HepG2 (cell line): ENCODE measurements at regions not wholly inside any gene's neighbourhood (a gene's known extent, or its start where the extent isn't known, plus 50 kb on each side); places are given as distances from the start of the nearest gene placed in this dataset.

Experiments
- ATAC-seq: fragments of 200-7000 bp; cut with Tn5 transposase; 3 replicates; pipeline ENCODE4 v1.9.1; 2020; ENCODE audit warnings: mild to moderate bottlenecking, moderate library complexity
- BruUV-seq: library from RNA; stranded (reverse); fragments of 400-500 nt; replicated peaks from 2 replicates; lab custom pipeline; 2021; lab: Mats Ljungman, UMichigan
- CTCF ChIA-PET: fragments of 300-600 bp; formaldehyde crosslinking; extraction: SDS; loops from one replicate; lab custom pipeline; 2021; ENCODE audit warnings: low total read pairs, inconsistent platforms, low intra/inter-chr PET ratio; lab: Yijun Ruan, JAX
- POLR2A ChIA-PET: fragments of 350-600 bp; sonication (Branson Sonifier 250); formaldehyde crosslinking; loops from one replicate; lab custom pipeline; 2020; ENCODE audit warnings: antibody characterized with exemption, inconsistent platforms; lab: Yijun Ruan, JAX
- DNase-seq: peaks from one replicate; pipeline ENCODE4 v3.0.0-alpha.2; 2015; ENCODE audit warnings: low spot score
- FAIRE-seq: peaks from 3 replicates; lab custom pipeline; 2011; peaks lifted over from hg19 to GRCh38; lab: Jason Lieb, UNC
- H2AFZ ChIP-seq: one replicate; pipeline ENCODE4 v1.6.1; 2011; ENCODE audit warnings: low read length, inconsistent platforms
- H3K27ac ChIP-seq: fragments of 300-600 bp; 3 replicates; pipeline ENCODE4 v1.8.0; 2011; ENCODE audit warnings: mixed run types, mild to moderate bottlenecking, mixed read lengths, low read length, inconsistent platforms; ENCODE audit not compliant: insufficient read depth; ENCODE audit errors: extremely low read length
- H3K27me3 ChIP-seq, 2 experiments: fragments of 200-600 bp in 1 of 2; 2 replicates in 1 of 2; 3 replicates in 1 of 2; pipeline versions ENCODE4 v1.6.0 to v1.8.0; 2011; ENCODE audit warnings: low read length in 2 of 2, mild to moderate bottlenecking in 2 of 2, moderate library complexity in 2 of 2, inconsistent platforms in 1 of 2; ENCODE audit not compliant: insufficient read depth in 2 of 2, control insufficient read depth in 1 of 2
- H3K36me3 ChIP-seq, 2 experiments: fragments of 200-600 bp in 1 of 2; replicated peaks in 1 of 2; 2 replicates in 1 of 2; 3 replicates in 1 of 2; pipeline versions ENCODE4 v1.5.1 to v1.8.0; 2011; ENCODE audit warnings: low read length in 2 of 2, inconsistent platforms in 1 of 2; ENCODE audit not compliant: insufficient read depth in 2 of 2, control insufficient read depth in 1 of 2
- H3K4me1 ChIP-seq: 2 replicates; pipeline ENCODE4 v1.5.1; 2012; ENCODE audit warnings: low read length, inconsistent platforms; ENCODE audit not compliant: insufficient read depth
- H3K4me2 ChIP-seq: 2 replicates; pipeline ENCODE4 v1.6.0; 2011; ENCODE audit warnings: low read depth, low read length, inconsistent platforms
- H3K4me3 ChIP-seq, 3 experiments: fragments of 200-600 bp in 1 of 3; sonication (generic), shearing (Covaris generic) in 1 of 3; replicated peaks in 1 of 3; 2 replicates each; pipeline ENCODE4 v1.5.1; 2011 to 2016; ENCODE audit warnings: low read length in 3 of 3, inconsistent platforms in 2 of 3, low read depth in 2 of 3, mild to moderate bottlenecking in 2 of 3, control low read depth in 1 of 3, mixed read lengths in 1 of 3; ENCODE audit not compliant: insufficient read depth in 1 of 3
- H3K79me2 ChIP-seq: one replicate; pipeline ENCODE4 v1.6.1; 2011; ENCODE audit warnings: low read length, inconsistent platforms; ENCODE audit not compliant: insufficient read depth
- H3K9ac ChIP-seq: 2 replicates; pipeline ENCODE4 v1.6.0; 2011; ENCODE audit warnings: mild to moderate bottlenecking, low read depth, low read length, inconsistent platforms; ENCODE audit not compliant: insufficient read depth
- H3K9me3 ChIP-seq: 2 replicates; pipeline ENCODE4 v1.5.1; 2012; ENCODE audit warnings: mild to moderate bottlenecking, low read length
- H4K20me1 ChIP-seq: 2 replicates; pipeline ENCODE4 v1.6.0; 2011; ENCODE audit warnings: inconsistent platforms, mild to moderate bottlenecking, low read length, moderate library complexity; ENCODE audit not compliant: insufficient read depth
- ATF7 ChIP-seq, 2 experiments: fragments of 450-650 bp in 1 of 2; sonication (generic) in 1 of 2; formaldehyde crosslinking in 1 of 2; IDR thresholded peaks; 2 replicates each; pipeline versions ENCODE4 v1.4.0 to v1.6.1; 2016 to 2020; ENCODE audit warnings: antibody characterized with exemption in 1 of 2, mild to moderate bottlenecking in 1 of 2, missing genetic modification reagents in 1 of 2
- ELF1 ChIP-seq: sonication (generic); formaldehyde crosslinking; IDR thresholded peaks from 2 replicates; pipeline ENCODE4 v1.4.0; 2020; ENCODE audit warnings: missing genetic modification reagents
- FOSL1 ChIP-seq: sonication (generic); formaldehyde crosslinking; IDR thresholded peaks from 2 replicates; pipeline ENCODE4 v1.9.0; 2021; ENCODE audit warnings: missing genetic modification reagents, borderline replicate concordance
- GABPB1 ChIP-seq: IDR thresholded peaks from 2 replicates; pipeline ENCODE4 v1.6.1; 2016; ENCODE audit warnings: mild to moderate bottlenecking, missing genetic modification reagents, moderate library complexity, missing compliant biosample characterization
- HNRNPK ChIP-seq: fragments of 200-400 bp; formaldehyde crosslinking; IDR thresholded peaks from 2 replicates; pipeline ENCODE4 v1.6.1; 2018; ENCODE audit warnings: low read length, low read depth, moderate library complexity, mild to moderate bottlenecking; ENCODE audit not compliant: poor library complexity, severe bottlenecking
- HOXA9 ChIP-seq: sonication (generic); formaldehyde crosslinking; IDR thresholded peaks from 2 replicates; pipeline ENCODE4 v1.8.1; 2022; ENCODE audit warnings: missing genetic modification reagents, mild to moderate bottlenecking, moderate library complexity, borderline replicate concordance
- MBD4 ChIP-seq: IDR thresholded peaks from 2 replicates; pipeline ENCODE4 v1.6.1; 2012; ENCODE audit warnings: low read length, inconsistent platforms, borderline replicate concordance
- MIXL1 ChIP-seq: IDR thresholded peaks from 2 replicates; pipeline ENCODE4 v1.6.1; 2016
- RAD51 ChIP-seq: fragments of 450-650 bp; IDR thresholded peaks from 2 replicates; pipeline ENCODE4 v1.6.1; 2016; ENCODE audit warnings: borderline replicate concordance
- RARG ChIP-seq: sonication (generic); formaldehyde crosslinking; IDR thresholded peaks from 2 replicates; pipeline ENCODE4 v1.4.0; 2020; ENCODE audit warnings: low read depth, mild to moderate bottlenecking, missing genetic modification reagents
- U2AF1 ChIP-seq: fragments of 200-400 bp; formaldehyde crosslinking; optimal IDR thresholded peaks from 2 replicates; pipeline ENCODE3; 2017; ENCODE audit warnings: mild to moderate bottlenecking, low read depth, low read length
- YEATS2 ChIP-seq: sonication (generic); formaldehyde crosslinking; IDR thresholded peaks from 2 replicates; pipeline ENCODE4 v1.4.0; 2020; ENCODE audit warnings: missing genetic modification reagents, borderline replicate concordance
- ZNF138 ChIP-seq: sonication (generic); formaldehyde crosslinking; IDR thresholded peaks from 2 replicates; pipeline ENCODE4 v1.5.0; 2020; ENCODE audit warnings: mild to moderate bottlenecking, low read depth, missing genetic modification reagents
- ZNF225 ChIP-seq: sonication (generic); formaldehyde crosslinking; IDR thresholded peaks from 2 replicates; pipeline ENCODE4 v1.4.0; 2020; ENCODE audit warnings: mild to moderate bottlenecking, missing genetic modification reagents
- ZNF317 ChIP-seq: sonication (generic); formaldehyde crosslinking; IDR thresholded peaks from 2 replicates; pipeline ENCODE4 v1.5.0; 2020; ENCODE audit warnings: mild to moderate bottlenecking, missing genetic modification reagents
- ZNF484 ChIP-seq: sonication (generic); formaldehyde crosslinking; IDR thresholded peaks from 2 replicates; pipeline ENCODE4 v1.5.1; 2020; ENCODE audit warnings: mild to moderate bottlenecking, low read depth, missing genetic modification reagents, borderline replicate concordance
- in situ Hi-C: cut with HindIII; loops from 2 replicates; pipeline ENCODE4 v1.10.0; 2017; ENCODE audit warnings: low pct_unique_long_range_greater_than_20kb; ENCODE audit not compliant: extremely low pct_ligation_motif_present
- intact Hi-C: fragments of 100-400 bp; cut with micrococcal nuclease; formaldehyde crosslinking; loops from one replicate; pipeline ENCODE4 v1.10.0; 2022; ENCODE audit not compliant: unreplicated experiment
- TF ChIP-seq, protein P1 (sequence below): sonication (generic); formaldehyde crosslinking; IDR thresholded peaks from 2 replicates; pipeline ENCODE4 v1.8.0; 2022; ENCODE audit warnings: mild to moderate bottlenecking, missing genetic modification reagents, moderate library complexity
- TF ChIP-seq, protein P2 (sequence below): sonication (generic); formaldehyde crosslinking; IDR thresholded peaks from 2 replicates; pipeline ENCODE4 v1.4.0; 2020; ENCODE audit warnings: mild to moderate bottlenecking, missing genetic modification reagents
- TF ChIP-seq, protein P3 (sequence below): sonication (generic); formaldehyde crosslinking; IDR thresholded peaks from 2 replicates; pipeline ENCODE4 v1.9.0; 2022; ENCODE audit warnings: low read depth, missing genetic modification reagents

DNA sequence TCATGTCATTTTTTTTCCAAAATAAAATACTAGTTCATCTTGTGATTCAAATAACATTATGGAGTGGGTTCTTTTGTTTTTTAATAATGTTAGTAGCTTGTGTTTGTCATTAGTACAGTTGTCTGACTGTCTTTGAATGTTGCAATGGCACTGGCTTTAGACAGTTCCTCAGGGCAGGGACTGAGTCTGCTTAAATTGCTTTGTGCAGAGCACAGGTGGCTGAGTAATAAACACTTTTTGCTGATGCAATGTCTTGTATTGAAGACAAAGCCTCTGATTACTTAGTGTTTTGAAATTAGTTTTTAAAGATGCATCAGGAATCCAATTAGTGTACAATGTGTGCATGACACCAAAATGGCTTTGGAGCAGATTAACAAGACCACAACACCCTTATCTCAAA, 88.7 kb upstream of the PCDH9 start:
- no peaks in the 10 kb centered on the region for H3K9me3 ChIP-seq
- no peak for ATAC-seq
- TF ChIP-seq GABPB1 (no peak), MBD4 (no peak), HNRNPK (no peak), ZNF225 (CRISPR knock-in tag) (no peak), FOSL1 (CRISPR knock-in tag) (no peak), ATF7 (IDR thresholded peaks at IDR 0.05) (no peak), ATF7 (CRISPR knock-in tag; IDR thresholded peaks at IDR 0.05) (no peak), RARG (CRISPR knock-in tag) (no peak), ZNF138 (no peak), MIXL1 (CRISPR knock-in tag) (no peak), YEATS2 (CRISPR knock-in tag) (no peak), U2AF1 (no peak), ELF1 (CRISPR knock-in tag) (no peak)
- TF ChIP-seq, all 625 proteins: peak for 0
- in situ Hi-C loops = no loop called here
- no peak overlapping the region for H3K4me2 ChIP-seq
- no peaks in the 10 kb centered on the region for H3K36me3 ChIP-seq
- no peak overlapping the region for H3K4me3 ChIP-seq
- CTCF ChIA-PET = no interaction called here
- POLR2A ChIA-PET = no interaction called here
- no peaks in the 10 kb centered on the region for H3K4me1 ChIP-seq
- H3K27ac ChIP-seq = no peak overlapping the region
- H2AFZ ChIP-seq = no peak overlapping the region
- FAIRE-seq (no peak), DNase-seq (no peak)
- no peaks in the 10 kb centered on the region for H4K20me1 ChIP-seq
- BruUV-seq = no TSS peak
- intact Hi-C loops = no loop called here
- H3K79me2 ChIP-seq = no peaks in the 10 kb centered on the region
- H3K27me3 ChIP-seq = no peaks in the 10 kb centered on the region
- no peak overlapping the region for H3K9ac ChIP-seq

DNA sequence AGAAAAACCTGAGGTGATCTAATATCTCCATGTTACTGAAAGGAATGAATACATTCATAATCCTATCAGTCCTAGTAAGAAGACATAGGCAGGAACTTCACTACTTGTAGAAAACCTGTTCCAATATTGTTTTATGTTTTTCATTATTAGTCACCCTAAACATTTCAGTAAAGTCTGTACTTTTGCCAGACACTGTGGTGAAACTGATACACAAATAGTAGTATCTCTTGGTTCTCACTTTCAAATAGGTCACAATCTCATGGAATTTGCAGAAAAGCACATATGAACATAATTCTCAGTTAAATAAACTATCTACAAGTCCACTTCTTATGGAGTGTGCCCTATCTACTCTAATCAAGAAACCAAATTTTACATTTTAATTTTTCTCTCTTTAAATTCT, 88.3 kb upstream of the PCDH9 start:
- Histone ChIP-seq H3K27me3 (no peaks in the 10 kb centered on the region), H3K79me2 (no peaks in the 10 kb centered on the region), H3K4me2 (no peak overlapping the region), H3K9me3 (no peaks in the 10 kb centered on the region), H2AFZ (no peak overlapping the region), H4K20me1 (no peaks in the 10 kb centered on the region), H3K27ac (no peak overlapping the region), H3K36me3 (no peaks in the 10 kb centered on the region), H3K4me3 (no peak overlapping the region), H3K4me1 (no peaks in the 10 kb centered on the region), H3K9ac (no peak overlapping the region)
- intact Hi-C loops (no loop called here), in situ Hi-C loops (no loop called here)
- FAIRE-seq (no peak), ATAC-seq (no peak), DNase-seq (no peak)
- POLR2A ChIA-PET = no interaction called here
- CTCF ChIA-PET = no interaction called here
- no TSS peak for BruUV-seq
- TF ChIP-seq HOXA9 (no peak), RAD51 (no peak), ZNF484 (CRISPR knock-in tag) (no peak), ZNF317 (no peak)
- TF ChIP-seq, protein P1, sequence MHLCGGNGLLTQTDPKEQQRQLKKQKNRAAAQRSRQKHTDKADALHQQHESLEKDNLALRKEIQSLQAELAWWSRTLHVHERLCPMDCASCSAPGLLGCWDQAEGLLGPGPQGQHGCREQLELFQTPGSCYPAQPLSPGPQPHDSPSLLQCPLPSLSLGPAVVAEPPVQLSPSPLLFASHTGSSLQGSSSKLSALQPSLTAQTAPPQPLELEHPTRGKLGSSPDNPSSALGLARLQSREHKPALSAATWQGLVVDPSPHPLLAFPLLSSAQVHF (CRISPR knock-in tag) = no peak
- TF ChIP-seq, protein P2, sequence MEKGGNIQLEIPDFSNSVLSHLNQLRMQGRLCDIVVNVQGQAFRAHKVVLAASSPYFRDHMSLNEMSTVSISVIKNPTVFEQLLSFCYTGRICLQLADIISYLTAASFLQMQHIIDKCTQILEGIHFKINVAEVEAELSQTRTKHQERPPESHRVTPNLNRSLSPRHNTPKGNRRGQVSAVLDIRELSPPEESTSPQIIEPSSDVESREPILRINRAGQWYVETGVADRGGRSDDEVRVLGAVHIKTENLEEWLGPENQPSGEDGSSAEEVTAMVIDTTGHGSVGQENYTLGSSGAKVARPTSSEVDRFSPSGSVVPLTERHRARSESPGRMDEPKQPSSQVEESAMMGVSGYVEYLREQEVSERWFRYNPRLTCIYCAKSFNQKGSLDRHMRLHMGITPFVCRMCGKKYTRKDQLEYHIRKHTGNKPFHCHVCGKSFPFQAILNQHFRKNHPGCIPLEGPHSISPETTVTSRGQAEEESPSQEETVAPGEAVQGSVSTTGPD = no peak
- TF ChIP-seq, protein P3, sequence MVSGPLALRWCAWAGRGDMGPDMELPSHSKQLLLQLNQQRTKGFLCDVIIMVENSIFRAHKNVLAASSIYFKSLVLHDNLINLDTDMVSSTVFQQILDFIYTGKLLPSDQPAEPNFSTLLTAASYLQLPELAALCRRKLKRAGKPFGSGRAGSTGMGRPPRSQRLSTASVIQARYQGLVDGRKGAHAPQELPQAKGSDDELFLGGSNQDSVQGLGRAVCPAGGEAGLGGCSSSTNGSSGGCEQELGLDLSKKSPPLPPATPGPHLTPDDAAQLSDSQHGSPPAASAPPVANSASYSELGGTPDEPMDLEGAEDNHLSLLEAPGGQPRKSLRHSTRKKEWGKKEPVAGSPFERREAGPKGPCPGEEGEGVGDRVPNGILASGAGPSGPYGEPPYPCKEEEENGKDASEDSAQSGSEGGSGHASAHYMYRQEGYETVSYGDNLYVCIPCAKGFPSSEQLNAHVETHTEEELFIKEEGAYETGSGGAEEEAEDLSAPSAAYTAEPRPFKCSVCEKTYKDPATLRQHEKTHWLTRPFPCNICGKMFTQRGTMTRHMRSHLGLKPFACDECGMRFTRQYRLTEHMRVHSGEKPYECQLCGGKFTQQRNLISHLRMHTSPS (CRISPR knock-in tag) = no peak
